OCI-LY7 (cell line): ENCODE measurements at regions not wholly inside any gene's neighbourhood (a gene's known extent, or its start where the extent isn't known, plus 50 kb on each side); places are given as distances from the start of the nearest gene placed in this dataset.

Source experiments
- CTCF ChIP-seq: fragments of 200-600 bp; sonication (generic); conservative IDR thresholded peaks from 2 replicates; pipeline ENCODE4 v1.5.1; 2014; ENCODE audit warnings: mild to moderate bottlenecking, antibody characterized with exemption, low read length, moderate library complexity, mixed read lengths
- EZH2phosphoT487 ChIP-seq: fragments of 200-600 bp; sonication (generic); IDR thresholded peaks from 2 replicates; pipeline ENCODE4 v1.6.1; 2018; ENCODE audit warnings: low read depth, borderline replicate concordance, mild to moderate bottlenecking, mixed run types, antibody characterized with exemption, low read length, moderate library complexity, mixed read lengths

- TF ChIP-seq CTCF, result no peak
- TF ChIP-seq EZH2phosphoT487, result no peak
Measured at GRCh38 chr5:15334551-15335266, 165.3 kb upstream of the FBXL7 start.
